ENCODE measurements at regions not wholly inside any gene's neighbourhood (a gene's known extent, or its start where the extent isn't known, plus 50 kb on each side); places are given as distances from the start of the nearest gene placed in this dataset.

DNA sequence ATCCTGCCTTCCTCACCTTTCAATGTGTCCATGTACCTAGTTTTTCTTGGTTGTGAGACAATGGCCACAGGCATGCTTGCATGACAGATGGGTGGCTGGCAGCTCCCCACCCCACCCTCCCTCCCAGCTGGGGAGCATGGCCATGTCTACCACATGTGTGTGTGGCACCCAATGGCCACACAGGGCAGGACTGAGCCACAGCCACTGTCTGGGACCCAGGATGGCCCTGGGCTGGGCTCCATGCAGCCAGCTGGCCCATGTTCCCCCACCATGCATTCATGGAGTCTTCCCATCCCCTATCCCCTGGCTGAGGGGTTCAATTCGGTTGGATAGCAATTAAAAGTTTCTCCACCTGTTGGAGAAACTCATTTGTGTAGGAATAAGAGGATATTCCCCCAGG lies 566.0 kb upstream of the USP15 start:
- BruUV-seq (replicated peaks) = no TSS peak
- no peaks in the 10 kb centered on the region for H3K36me3 Mint-ChIP-seq (ENCODE audit: insufficient read depth, unreplicated experiment)
- H3K27ac Mint-ChIP-seq (ENCODE audit: unreplicated experiment) = no peak overlapping the region
- intact Hi-C loops (cut with micrococcal nuclease; ENCODE audit: unreplicated experiment) = no loop called here
- no peak overlapping the region for H3K4me3 Mint-ChIP-seq (ENCODE audit: low read depth, unreplicated experiment)
- no peaks in the 10 kb centered on the region for H3K4me1 Mint-ChIP-seq (ENCODE audit: low read depth, unreplicated experiment)
- H3K27me3 Mint-ChIP-seq (ENCODE audit: unreplicated experiment) = no peaks in the 10 kb centered on the region
- H3K9me3 Mint-ChIP-seq (ENCODE audit: low read depth, unreplicated experiment) = peaks cover 2% of the 10 kb centered on the region
- TF ChIP-seq, protein P1, sequence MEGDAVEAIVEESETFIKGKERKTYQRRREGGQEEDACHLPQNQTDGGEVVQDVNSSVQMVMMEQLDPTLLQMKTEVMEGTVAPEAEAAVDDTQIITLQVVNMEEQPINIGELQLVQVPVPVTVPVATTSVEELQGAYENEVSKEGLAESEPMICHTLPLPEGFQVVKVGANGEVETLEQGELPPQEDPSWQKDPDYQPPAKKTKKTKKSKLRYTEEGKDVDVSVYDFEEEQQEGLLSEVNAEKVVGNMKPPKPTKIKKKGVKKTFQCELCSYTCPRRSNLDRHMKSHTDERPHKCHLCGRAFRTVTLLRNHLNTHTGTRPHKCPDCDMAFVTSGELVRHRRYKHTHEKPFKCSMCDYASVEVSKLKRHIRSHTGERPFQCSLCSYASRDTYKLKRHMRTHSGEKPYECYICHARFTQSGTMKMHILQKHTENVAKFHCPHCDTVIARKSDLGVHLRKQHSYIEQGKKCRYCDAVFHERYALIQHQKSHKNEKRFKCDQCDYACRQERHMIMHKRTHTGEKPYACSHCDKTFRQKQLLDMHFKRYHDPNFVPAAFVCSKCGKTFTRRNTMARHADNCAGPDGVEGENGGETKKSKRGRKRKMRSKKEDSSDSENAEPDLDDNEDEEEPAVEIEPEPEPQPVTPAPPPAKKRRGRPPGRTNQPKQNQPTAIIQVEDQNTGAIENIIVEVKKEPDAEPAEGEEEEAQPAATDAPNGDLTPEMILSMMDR (IDR thresholded peaks at IDR 0.05; ENCODE audit: unreplicated experiment) = no peak
- CTCF ChIA-PET = interaction anchor here (0.6 kb wide), 1 partner anchor 383 kb away, joined by 3 read pairs; no protein-coding TSS in a partner anchor
- no peak for DNase-seq

DNA sequence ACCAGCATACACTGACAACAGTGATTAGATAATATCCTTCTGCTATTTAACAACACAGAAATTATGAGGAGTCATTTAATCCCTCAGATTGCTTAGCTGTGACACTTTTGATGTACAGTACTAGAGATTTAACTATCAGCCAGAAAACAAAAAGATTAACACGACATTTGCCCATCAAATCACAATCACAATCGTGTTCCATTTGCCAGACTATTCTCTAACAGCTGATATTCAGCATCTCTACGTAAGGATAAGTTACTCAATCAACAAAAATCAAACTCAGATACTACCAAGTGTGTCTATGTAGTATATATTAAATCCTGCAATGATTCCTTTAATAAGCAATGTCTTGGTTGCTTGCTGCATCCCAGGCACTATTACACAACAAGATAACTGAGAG lies 558.7 kb upstream of the USP15 start:
- CTCF ChIA-PET = no interaction called here
- Mint-ChIP-seq H3K36me3 (ENCODE audit: insufficient read depth, unreplicated experiment) (no peaks in the 10 kb centered on the region), H3K27ac (ENCODE audit: unreplicated experiment) (no peak overlapping the region), H3K9me3 (ENCODE audit: low read depth, unreplicated experiment) (no peaks in the 10 kb centered on the region), H3K27me3 (ENCODE audit: unreplicated experiment) (no peaks in the 10 kb centered on the region), H3K4me1 (ENCODE audit: low read depth, unreplicated experiment) (no peaks in the 10 kb centered on the region), H3K4me3 (ENCODE audit: low read depth, unreplicated experiment) (no peak overlapping the region)
- no peak for DNase-seq
- intact Hi-C loops (cut with micrococcal nuclease; ENCODE audit: unreplicated experiment) = no loop called here
- BruUV-seq (replicated peaks) = no TSS peak
- TF ChIP-seq, protein P1 (IDR thresholded peaks at IDR 0.05; ENCODE audit: unreplicated experiment) = no peak

- no peak overlapping the region for H3K27ac Mint-ChIP-seq (ENCODE audit: unreplicated experiment)
- TF ChIP-seq, protein P1 (IDR thresholded peaks at IDR 0.05; ENCODE audit: unreplicated experiment) = no peak
- BruUV-seq (replicated peaks) = no TSS peak
- CTCF ChIA-PET = no interaction called here
- no peak for DNase-seq
- H3K27me3 Mint-ChIP-seq (ENCODE audit: unreplicated experiment) = no peaks in the 10 kb centered on the region
- intact Hi-C loops (cut with micrococcal nuclease; ENCODE audit: unreplicated experiment) = no loop called here
- no peak overlapping the region for H3K4me3 Mint-ChIP-seq (ENCODE audit: low read depth, unreplicated experiment)
- peaks cover 2% of the 10 kb centered on the region for H3K9me3 Mint-ChIP-seq (ENCODE audit: low read depth, unreplicated experiment)
- H3K36me3 Mint-ChIP-seq (ENCODE audit: insufficient read depth, unreplicated experiment) = no peaks in the 10 kb centered on the region
- no peaks in the 10 kb centered on the region for H3K4me1 Mint-ChIP-seq (ENCODE audit: low read depth, unreplicated experiment)
Measured at GRCh38 chr12:61706783-61707182, 553.4 kb upstream of the USP15 start.

GRCh38 chr12:61713121-61713520 lies 547.1 kb upstream of the USP15 start:
- intact Hi-C loops (cut with micrococcal nuclease; ENCODE audit: unreplicated experiment) = no loop called here
- Mint-ChIP-seq H3K27ac (ENCODE audit: unreplicated experiment) (no peak overlapping the region), H3K4me3 (ENCODE audit: low read depth, unreplicated experiment) (no peak overlapping the region), H3K9me3 (ENCODE audit: low read depth, unreplicated experiment) (peaks cover 2% of the 10 kb centered on the region), H3K36me3 (ENCODE audit: insufficient read depth, unreplicated experiment) (no peaks in the 10 kb centered on the region), H3K27me3 (ENCODE audit: unreplicated experiment) (no peaks in the 10 kb centered on the region), H3K4me1 (ENCODE audit: low read depth, unreplicated experiment) (no peaks in the 10 kb centered on the region)
- BruUV-seq (replicated peaks) = no TSS peak
- CTCF ChIA-PET = interaction anchor here (0.6 kb wide), 2 partner anchors 59 to 701 kb away, joined by 3 read pairs; no protein-coding TSS in a partner anchor
- TF ChIP-seq, protein P1 (IDR thresholded peaks at IDR 0.05; ENCODE audit: unreplicated experiment) = no peak
- no peak for DNase-seq

Measured in Calu3 (cell line).